GM12878 (cell line): ENCODE measurements at regions not wholly inside any gene's neighbourhood (a gene's known extent, or its start where the extent isn't known, plus 50 kb on each side); places are given as distances from the start of the nearest gene placed in this dataset.

Source experiments
- ATAC-seq: fragments of 200-7000 bp; cut with Tn5 transposase; 3 replicates; pipeline ENCODE4 v1.9.1; 2020; ENCODE audit warnings: mild to moderate bottlenecking, moderate library complexity
- BruUV-seq: library from RNA; stranded (reverse); fragments of 400-500 nt; replicated peaks from 2 replicates; lab custom pipeline; 2021; lab: Mats Ljungman, UMichigan
- CTCF ChIA-PET: fragments of 300-600 bp; sonication (Branson Sonifier 250); formaldehyde crosslinking; extraction: SDS; loops from one replicate; lab custom pipeline; 2021; ENCODE audit warnings: inconsistent platforms; lab: Yijun Ruan, JAX
- POLR2A ChIA-PET: fragments of 350-600 bp; formaldehyde crosslinking; extraction: SDS; loops from one replicate; lab custom pipeline; 2021; ENCODE audit warnings: inconsistent platforms; lab: Charles Lee
- RAD21 ChIA-PET: fragments of 300-600 bp; sonication (Branson Sonifier 250); formaldehyde crosslinking; loops from one replicate; lab custom pipeline; 2023; ENCODE audit warnings: antibody characterized with exemption; ENCODE audit not compliant: unreplicated experiment; lab: Charles Lee
- SMC1A ChIA-PET: fragments of 300-600 bp; sonication (Branson Sonifier 250); formaldehyde crosslinking; loops from one replicate; lab custom pipeline; 2023; ENCODE audit not compliant: unreplicated experiment, uncharacterized antibody; lab: Charles Lee
- DNase-seq: peaks from one replicate; pipeline ENCODE4 v3.0.0-alpha.2; 2011; ENCODE audit warnings: low read depth, low spot score
- FAIRE-seq: peaks from 3 replicates; lab custom pipeline; 2011; peaks lifted over from hg19 to GRCh38; lab: Jason Lieb, UNC
- H2AFZ ChIP-seq: 2 replicates; pipeline ENCODE4 v1.6.0; 2011; ENCODE audit warnings: low read depth, low read length, control low read depth; ENCODE audit not compliant: control insufficient read depth
- H3K27ac ChIP-seq: 2 replicates; pipeline ENCODE4 v1.5.1; 2011; ENCODE audit warnings: control low read depth; ENCODE audit not compliant: control insufficient read depth, insufficient read depth
- H3K27me3 ChIP-seq, 2 experiments: replicated peaks in 1 of 2; 2 replicates each; pipeline versions ENCODE4 v1.6.0 to v1.6.1; 2011; ENCODE audit warnings: low read length in 1 of 2; ENCODE audit not compliant: control insufficient read depth in 2 of 2, insufficient read depth in 2 of 2
- H3K36me3 ChIP-seq, 2 experiments: 2 replicates each; pipeline ENCODE4 v1.5.1; 2011; ENCODE audit warnings: low read length in 1 of 2; ENCODE audit not compliant: control insufficient read depth in 2 of 2, insufficient read depth in 2 of 2
- H3K4me1 ChIP-seq: 2 replicates; pipeline ENCODE4 v1.6.1; 2011; ENCODE audit warnings: mild to moderate bottlenecking, low read length, moderate library complexity, mixed read lengths; ENCODE audit not compliant: control insufficient read depth, insufficient read depth
- H3K4me2 ChIP-seq: 2 replicates; pipeline ENCODE4 v1.6.0; 2011; ENCODE audit warnings: control low read depth; ENCODE audit not compliant: control insufficient read depth, insufficient read depth
- H3K4me3 ChIP-seq: fragments of 200-600 bp; sonication (generic); 2 replicates; pipeline ENCODE4 v1.5.1; 2016
- H3K79me2 ChIP-seq: 2 replicates; pipeline ENCODE4 v1.6.0; 2011; ENCODE audit warnings: low read length; ENCODE audit not compliant: control insufficient read depth, insufficient read depth
- H3K9ac ChIP-seq: 2 replicates; pipeline ENCODE4 v1.8.0; 2011; ENCODE audit warnings: low read length, control low read depth, mixed read lengths; ENCODE audit not compliant: control insufficient read depth, insufficient read depth
- H3K9me3 ChIP-seq: replicated peaks from 3 replicates; pipeline ENCODE4 v1.5.1; 2011; ENCODE audit warnings: mild to moderate bottlenecking, low read length; ENCODE audit not compliant: control insufficient read depth, insufficient read depth
- H4K20me1 ChIP-seq: 2 replicates; pipeline ENCODE4 v1.6.0; 2011; ENCODE audit not compliant: control insufficient read depth, insufficient read depth
- CHD2 ChIP-seq: IDR thresholded peaks from 2 replicates; pipeline ENCODE4 v1.6.1; 2011; ENCODE audit warnings: low read depth, low read length, improper control_type of control experiment, borderline replicate concordance
- KAT2A ChIP-seq: conservative IDR thresholded peaks from 2 replicates; pipeline ENCODE4 v1.6.1; 2011; ENCODE audit warnings: low read depth, low read length; ENCODE audit not compliant: control insufficient read depth
- MEF2A ChIP-seq: IDR thresholded peaks from 2 replicates; pipeline ENCODE4 v1.6.1; 2011; ENCODE audit warnings: low read depth, mild to moderate bottlenecking, low read length, moderate library complexity; ENCODE audit not compliant: insufficient read depth
- MTA3 ChIP-seq: IDR thresholded peaks from 2 replicates; pipeline ENCODE4 v1.6.1; 2012; ENCODE audit warnings: low read length, inconsistent platforms, borderline replicate concordance
- NFXL1 ChIP-seq: fragments of 450-650 bp; IDR thresholded peaks from 2 replicates; pipeline ENCODE4 v1.6.1; 2017; ENCODE audit warnings: antibody characterized with exemption, mild to moderate bottlenecking, borderline replicate concordance
- SPI1 ChIP-seq: IDR thresholded peaks from 2 replicates; pipeline ENCODE4 v1.6.1; 2011; ENCODE audit warnings: low read depth, mild to moderate bottlenecking, low read length, moderate library complexity, borderline replicate concordance; ENCODE audit not compliant: insufficient read depth
- SREBF2 ChIP-seq: IDR thresholded peaks from 2 replicates; pipeline ENCODE4 v1.6.1; 2012; ENCODE audit warnings: mild to moderate bottlenecking, low read length
- TBL1XR1 ChIP-seq: IDR thresholded peaks from 2 replicates; pipeline ENCODE4 v1.6.1; 2012; ENCODE audit warnings: low read depth, low read length, improper control_type of control experiment
- TCF7 ChIP-seq: IDR thresholded peaks from 2 replicates; pipeline ENCODE4 v1.6.1; 2014; ENCODE audit warnings: antibody characterized with exemption, borderline replicate concordance
- WRNIP1 ChIP-seq: IDR thresholded peaks from 2 replicates; pipeline ENCODE4 v1.6.1; 2011; ENCODE audit warnings: low read depth, low read length, improper control_type of control experiment, borderline replicate concordance
- ZBTB33 ChIP-seq: fragments of 450-650 bp; IDR thresholded peaks from 2 replicates; pipeline ENCODE4 v1.6.1; 2017; ENCODE audit warnings: mild to moderate bottlenecking
- WGBS: methylation state at CpG from one replicate; pipeline ENCODE4 v1.1.6; 2016; ENCODE audit warnings: low lambda C conversion rate; ENCODE audit not compliant: insufficient replicate concordance, insufficient coverage; ENCODE audit errors: missing lambda C conversion rate; 5-methylcytosine and 5-hydroxymethylcytosine counted together
- in situ Hi-C: fragments of 300-500 bp; cut with MboI; formaldehyde crosslinking; loops from 9 replicates; pipeline ENCODE4 v1.14.3; 2018; ENCODE audit warnings: mixed read lengths
- intact Hi-C: fragments of 100-400 bp; cut with micrococcal nuclease; formaldehyde crosslinking; loops from one replicate; pipeline ENCODE4 v1.14.2; 2022; ENCODE audit not compliant: unreplicated experiment
- TF ChIP-seq, protein P1 (sequence below): fragments of 450-650 bp; IDR thresholded peaks from 2 replicates; pipeline ENCODE4 v1.6.1; 2016; ENCODE audit warnings: mild to moderate bottlenecking
- TF ChIP-seq, protein P2 (sequence below): fragments of 450-650 bp; IDR thresholded peaks from 2 replicates; pipeline ENCODE4 v1.6.1; 2014; ENCODE audit warnings: mild to moderate bottlenecking
- TF ChIP-seq, protein P3 (sequence below): IDR thresholded peaks from 2 replicates; pipeline ENCODE4 v1.6.1; 2012; ENCODE audit warnings: low read depth, low read length, improper control_type of control experiment

DNA sequence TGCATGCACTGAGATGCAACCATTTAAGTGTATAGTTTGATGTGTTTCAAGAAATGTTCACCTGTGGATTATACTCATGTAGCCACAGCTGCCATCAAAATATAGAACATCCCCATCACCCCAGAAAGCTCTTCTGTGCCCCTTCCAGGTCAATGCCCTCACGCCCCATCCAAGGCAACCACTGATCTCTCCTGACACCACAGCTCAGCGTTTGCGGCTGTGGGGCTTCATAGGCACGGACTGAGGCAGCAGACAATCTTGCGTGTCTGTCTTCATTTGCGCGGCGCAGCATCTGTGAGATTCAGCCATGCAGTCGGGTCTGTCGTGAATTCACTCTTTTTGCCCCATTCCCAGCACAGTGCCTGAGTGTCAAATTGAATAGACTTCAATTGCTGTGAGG lies 153.8 kb upstream of the UQCRFS1 start:
- no peak overlapping the region for H3K4me2 ChIP-seq
- H2AFZ ChIP-seq = no peak overlapping the region
- ChIA-PET CTCF (no interaction called here), POLR2A (no interaction called here), RAD21 (no interaction called here), SMC1A (no interaction called here)
- WGBS = 61% methylated on average over 10 of the region's 10 CpGs
- H3K9ac ChIP-seq = no peak overlapping the region
- no peaks in the 10 kb centered on the region for H3K36me3 ChIP-seq
- no peak overlapping the region for H3K4me3 ChIP-seq
- no peak for DNase-seq
- ATAC-seq = no peak
- in situ Hi-C loops (no loop called here), intact Hi-C loops (no loop called here)
- H4K20me1 ChIP-seq = no peaks in the 10 kb centered on the region
- H3K27ac ChIP-seq = no peak overlapping the region
- TF ChIP-seq ZBTB33 (no peak), SREBF2 (no peak), NFXL1 (no peak), CHD2 (no peak), WRNIP1 (no peak), TCF7 (no peak), TBL1XR1 (no peak), MEF2A (no peak), MTA3 (no peak), SPI1 (no peak), KAT2A (no peak)
- TF ChIP-seq, protein P1, sequence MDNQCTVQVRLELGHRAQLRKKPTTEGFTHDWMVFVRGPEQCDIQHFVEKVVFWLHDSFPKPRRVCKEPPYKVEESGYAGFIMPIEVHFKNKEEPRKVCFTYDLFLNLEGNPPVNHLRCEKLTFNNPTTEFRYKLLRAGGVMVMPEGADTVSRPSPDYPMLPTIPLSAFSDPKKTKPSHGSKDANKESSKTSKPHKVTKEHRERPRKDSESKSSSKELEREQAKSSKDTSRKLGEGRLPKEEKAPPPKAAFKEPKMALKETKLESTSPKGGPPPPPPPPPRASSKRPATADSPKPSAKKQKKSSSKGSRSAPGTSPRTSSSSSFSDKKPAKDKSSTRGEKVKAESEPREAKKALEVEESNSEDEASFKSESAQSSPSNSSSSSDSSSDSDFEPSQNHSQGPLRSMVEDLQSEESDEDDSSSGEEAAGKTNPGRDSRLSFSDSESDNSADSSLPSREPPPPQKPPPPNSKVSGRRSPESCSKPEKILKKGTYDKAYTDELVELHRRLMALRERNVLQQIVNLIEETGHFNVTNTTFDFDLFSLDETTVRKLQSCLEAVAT = no peak
- TF ChIP-seq, protein P2, sequence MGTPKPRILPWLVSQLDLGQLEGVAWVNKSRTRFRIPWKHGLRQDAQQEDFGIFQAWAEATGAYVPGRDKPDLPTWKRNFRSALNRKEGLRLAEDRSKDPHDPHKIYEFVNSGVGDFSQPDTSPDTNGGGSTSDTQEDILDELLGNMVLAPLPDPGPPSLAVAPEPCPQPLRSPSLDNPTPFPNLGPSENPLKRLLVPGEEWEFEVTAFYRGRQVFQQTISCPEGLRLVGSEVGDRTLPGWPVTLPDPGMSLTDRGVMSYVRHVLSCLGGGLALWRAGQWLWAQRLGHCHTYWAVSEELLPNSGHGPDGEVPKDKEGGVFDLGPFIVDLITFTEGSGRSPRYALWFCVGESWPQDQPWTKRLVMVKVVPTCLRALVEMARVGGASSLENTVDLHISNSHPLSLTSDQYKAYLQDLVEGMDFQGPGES = no peak
- TF ChIP-seq, protein P3, sequence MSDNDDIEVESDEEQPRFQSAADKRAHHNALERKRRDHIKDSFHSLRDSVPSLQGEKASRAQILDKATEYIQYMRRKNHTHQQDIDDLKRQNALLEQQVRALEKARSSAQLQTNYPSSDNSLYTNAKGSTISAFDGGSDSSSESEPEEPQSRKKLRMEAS = no peak
- H3K79me2 ChIP-seq = no peaks in the 10 kb centered on the region
- no peaks in the 10 kb centered on the region for H3K4me1 ChIP-seq
- no peaks in the 10 kb centered on the region for H3K27me3 ChIP-seq
- no TSS peak for BruUV-seq
- H3K9me3 ChIP-seq = no peaks in the 10 kb centered on the region; the same call in 2 of the 3 replicates
- FAIRE-seq = no peak
